ENCODE measurements at regions not wholly inside any gene's neighbourhood (a gene's known extent, or its start where the extent isn't known, plus 50 kb on each side); places are given as distances from the start of the nearest gene placed in this dataset.
A peak's percentile ranks its signal among the peaks of the same experiment; 100 is the strongest.

- TF ChIP-seq POLR2A (IDR thresholded peaks at IDR 0.05), result no peak
- TF ChIP-seq, protein P1, sequence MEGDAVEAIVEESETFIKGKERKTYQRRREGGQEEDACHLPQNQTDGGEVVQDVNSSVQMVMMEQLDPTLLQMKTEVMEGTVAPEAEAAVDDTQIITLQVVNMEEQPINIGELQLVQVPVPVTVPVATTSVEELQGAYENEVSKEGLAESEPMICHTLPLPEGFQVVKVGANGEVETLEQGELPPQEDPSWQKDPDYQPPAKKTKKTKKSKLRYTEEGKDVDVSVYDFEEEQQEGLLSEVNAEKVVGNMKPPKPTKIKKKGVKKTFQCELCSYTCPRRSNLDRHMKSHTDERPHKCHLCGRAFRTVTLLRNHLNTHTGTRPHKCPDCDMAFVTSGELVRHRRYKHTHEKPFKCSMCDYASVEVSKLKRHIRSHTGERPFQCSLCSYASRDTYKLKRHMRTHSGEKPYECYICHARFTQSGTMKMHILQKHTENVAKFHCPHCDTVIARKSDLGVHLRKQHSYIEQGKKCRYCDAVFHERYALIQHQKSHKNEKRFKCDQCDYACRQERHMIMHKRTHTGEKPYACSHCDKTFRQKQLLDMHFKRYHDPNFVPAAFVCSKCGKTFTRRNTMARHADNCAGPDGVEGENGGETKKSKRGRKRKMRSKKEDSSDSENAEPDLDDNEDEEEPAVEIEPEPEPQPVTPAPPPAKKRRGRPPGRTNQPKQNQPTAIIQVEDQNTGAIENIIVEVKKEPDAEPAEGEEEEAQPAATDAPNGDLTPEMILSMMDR (IDR thresholded peaks at IDR 0.05), result peak; percentile 64 to 73 (median 66)
- no peak for TF ChIP-seq POLR2AphosphoS5 (IDR thresholded peaks at IDR 0.05)
These were observed 115.3 kb upstream of the FMN2 start for GRCh38 chr1:239976130-239976968.

All from breast epithelium (tissue), 3 donors.